CD4-positive, alpha-beta T cell treated with Interleukin-12 subunit alpha and Interleukin-12 subunit beta, for 1 hour (primary cell): ENCODE measurements at regions not wholly inside any gene's neighbourhood (a gene's known extent, or its start where the extent isn't known, plus 50 kb on each side); places are given as distances from the start of the nearest gene placed in this dataset.

Experiments used
- DNase-seq: peaks from one replicate; pipeline ENCODE4 v3.0.0-alpha.2; 2020

GRCh38 chr10:3723766-3724165, 61.2 kb downstream of the KLF6 start:
- no peak for DNase-seq

GRCh38 chr10:3720228-3721019, 64.6 kb downstream of the KLF6 start:
- DNase-seq = peak; percentile 29

DNA sequence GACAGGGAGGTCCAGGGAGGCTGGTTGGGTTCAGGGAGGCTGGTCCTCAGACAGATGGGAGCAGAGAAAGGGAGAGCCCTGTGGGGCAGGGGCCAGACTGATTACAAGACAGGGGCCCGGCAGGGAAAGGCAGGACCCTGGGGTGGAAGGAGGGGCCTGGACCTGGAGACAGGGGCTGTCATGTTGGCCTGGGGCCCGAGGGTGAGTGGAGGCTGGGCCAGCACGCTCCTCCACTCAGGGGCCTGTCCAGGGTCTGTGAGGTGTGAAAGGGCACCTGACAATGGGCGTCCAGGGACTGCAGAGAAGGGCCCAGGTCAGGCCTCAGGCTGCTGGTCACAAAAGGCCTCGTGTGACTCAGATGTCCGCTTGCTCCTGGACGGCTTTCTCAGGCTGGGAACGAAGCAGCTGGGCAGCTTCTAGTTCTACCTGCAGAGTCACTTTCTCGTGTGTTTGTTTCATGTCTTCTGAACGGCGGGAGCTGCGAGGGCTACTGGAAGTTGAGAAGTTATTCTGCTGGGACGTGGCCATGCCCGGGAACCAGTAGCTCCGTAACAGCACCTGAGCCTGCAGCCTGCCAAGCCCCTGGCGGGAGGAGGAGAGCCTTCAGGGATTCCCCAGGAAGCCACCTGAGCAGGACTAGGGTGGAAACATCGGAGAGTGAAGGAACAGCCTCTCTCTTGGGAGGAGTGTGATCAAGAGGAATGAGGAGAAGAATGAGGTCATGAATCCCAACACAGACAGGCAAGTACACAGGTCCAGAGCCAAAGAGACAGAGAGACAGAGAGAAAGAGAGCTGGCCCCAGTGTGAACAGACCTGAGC, 65.8 kb downstream of the KLF6 start:
- no peak for DNase-seq

DNA sequence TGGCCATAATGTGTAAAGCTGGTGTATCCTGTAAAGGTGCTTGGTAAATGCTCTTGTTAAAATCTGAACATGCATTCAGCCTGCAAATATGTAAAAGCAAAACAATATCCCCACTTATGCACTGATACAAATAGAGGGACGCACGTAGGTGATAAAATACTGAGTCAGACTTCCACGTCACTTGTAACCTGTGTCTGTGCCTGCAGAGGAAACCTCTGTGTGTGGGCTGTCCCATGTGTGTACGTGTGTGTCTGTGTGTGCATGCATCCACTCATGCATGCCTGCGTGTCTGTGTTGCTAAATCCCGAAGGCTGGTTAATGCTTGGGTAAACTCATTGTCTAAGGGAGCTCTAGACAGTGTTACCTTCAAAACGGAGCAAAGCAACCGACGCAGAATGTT, 68.9 kb downstream of the KLF6 start:
- DNase-seq = no peak

- no peak for DNase-seq
Observed at GRCh38 chr10:3714967-3715366, 70.0 kb downstream of the KLF6 start.

- no peak for DNase-seq
Observed at GRCh38 chr10:3714531-3714930, 70.5 kb downstream of the KLF6 start.

GRCh38 chr10:3712707-3713106, 72.3 kb downstream of the KLF6 start:
- DNase-seq = no peak

DNA sequence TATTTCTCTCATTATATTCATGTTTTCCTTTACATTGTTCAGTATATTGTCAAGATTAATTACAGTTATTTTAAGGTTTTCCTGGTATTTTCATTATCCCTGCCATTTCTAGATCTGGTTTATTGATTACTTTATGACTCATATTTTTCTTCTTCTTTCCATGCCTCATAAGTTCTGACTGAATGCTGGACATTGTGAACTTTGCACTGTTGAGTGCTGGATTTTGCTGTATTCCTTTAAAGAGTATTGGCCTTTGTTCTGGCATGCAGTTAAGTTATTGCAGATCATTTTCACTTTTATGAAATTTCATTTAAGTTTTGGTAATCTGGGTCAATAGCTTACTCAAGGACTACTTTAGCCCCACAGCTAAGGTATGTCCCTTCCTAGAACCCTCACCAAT, 73.1 kb downstream of the KLF6 start:
- DNase-seq = no peak

GRCh38 chr10:3710764-3711163, 74.2 kb downstream of the KLF6 start:
- DNase-seq = no peak

- no peak for DNase-seq
Observed at GRCh38 chr10:3709456-3710060, 75.5 kb downstream of the KLF6 start.

DNA sequence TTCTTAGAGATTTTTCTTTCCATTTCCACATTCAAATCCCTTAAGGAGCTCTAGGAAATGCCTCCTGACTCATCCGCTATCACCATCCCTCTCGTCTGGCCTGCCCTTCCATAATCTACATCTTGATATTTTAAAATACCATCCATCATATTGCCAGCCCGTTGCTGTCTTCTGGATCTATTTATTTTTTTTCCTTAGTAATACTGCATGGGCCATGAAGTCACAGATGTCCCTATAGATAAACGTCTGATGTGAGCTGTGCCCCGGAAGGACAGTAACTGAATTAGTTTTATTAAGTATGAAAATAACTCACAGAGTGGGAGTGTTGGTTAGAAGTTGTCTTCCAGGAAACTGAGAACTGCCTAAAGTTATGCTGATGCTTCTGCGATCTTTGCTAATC, 76.2 kb downstream of the KLF6 start:
- no peak for DNase-seq

DNA sequence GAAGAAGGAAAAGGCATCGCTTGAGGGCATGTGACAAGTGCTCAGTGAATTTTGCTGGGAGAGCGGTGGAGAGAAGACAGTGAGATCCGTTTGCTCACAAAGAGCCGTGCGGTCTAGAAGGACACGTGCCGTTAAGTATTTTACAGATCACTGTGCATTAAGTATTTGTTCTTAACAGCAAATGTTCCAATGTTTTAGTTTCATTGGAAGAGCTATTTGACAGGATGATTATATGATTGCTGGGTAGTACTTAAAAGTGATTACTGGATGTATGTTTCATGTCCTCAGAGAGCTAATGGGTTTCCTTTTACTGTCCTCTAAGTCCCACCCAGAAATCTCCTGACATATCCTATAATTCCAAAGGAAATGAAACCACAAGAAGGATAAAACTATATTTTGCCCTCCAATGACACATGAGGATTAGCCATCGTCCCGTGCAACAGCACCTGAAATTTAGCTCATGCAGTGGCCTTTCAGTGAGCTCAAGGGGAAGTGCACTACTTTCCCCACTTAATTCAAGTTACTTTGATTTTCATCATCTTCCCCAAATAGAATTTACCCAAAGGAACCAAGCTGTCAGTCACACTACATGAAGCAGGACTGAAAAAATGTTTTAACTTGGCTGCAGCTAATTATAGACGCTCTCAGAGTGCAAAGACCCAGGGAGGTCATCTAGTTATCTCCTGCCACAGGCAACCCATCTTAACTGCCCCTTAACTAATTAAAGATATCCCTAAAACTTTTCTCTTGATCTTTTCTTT, 80.3 kb downstream of the KLF6 start:
- DNase-seq = no peak

DNA sequence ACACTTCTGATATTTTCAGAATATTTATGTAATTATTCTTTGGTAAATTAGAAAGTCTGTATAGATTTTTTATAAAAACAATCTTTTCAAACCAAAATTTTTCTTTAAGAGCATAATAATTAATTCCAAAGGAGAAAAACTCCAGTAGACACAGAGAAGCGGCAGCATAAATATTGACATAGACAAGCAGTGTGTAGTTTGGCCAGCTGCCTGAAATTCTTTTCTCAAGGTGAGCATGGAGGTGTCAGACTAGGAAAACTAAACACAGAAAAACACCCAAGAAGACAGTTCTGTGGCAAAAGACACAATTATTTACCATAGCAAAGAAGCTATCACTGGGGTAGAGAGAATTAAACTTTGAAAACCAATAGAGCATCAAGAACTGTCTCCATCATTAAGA, 82.4 kb downstream of the KLF6 start:
- DNase-seq = no peak

DNA sequence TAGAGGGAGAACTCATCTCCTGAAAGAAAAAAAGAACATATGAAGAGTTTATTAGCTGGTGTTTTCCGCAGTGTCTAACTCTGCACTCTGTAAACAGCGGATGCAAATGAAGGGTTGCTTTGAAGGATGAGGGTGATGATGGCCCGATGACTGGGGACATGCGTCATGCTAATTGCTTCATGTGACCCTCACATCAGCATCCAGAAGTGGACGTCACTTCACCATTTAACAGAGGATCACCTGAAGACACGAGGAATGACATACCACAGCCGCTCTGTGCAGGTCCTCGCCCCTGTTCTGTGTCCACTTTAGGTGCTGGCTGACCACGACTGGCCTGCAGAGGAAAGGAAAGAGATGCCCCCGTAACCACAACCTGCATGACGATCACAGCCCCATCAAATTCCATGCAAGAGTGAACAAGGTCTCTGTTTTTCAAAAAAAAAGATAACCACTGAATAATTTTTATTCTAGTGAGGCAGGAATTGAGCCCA, 82.9 kb downstream of the KLF6 start:
- DNase-seq = no peak

GRCh38 chr10:3701491-3701890, 83.5 kb downstream of the KLF6 start:
- no peak for DNase-seq

- DNase-seq = no peak
Observed at GRCh38 chr10:3700531-3701076, 84.4 kb downstream of the KLF6 start.

- no peak for DNase-seq
Observed at GRCh38 chr10:3699916-3700315, 85.1 kb downstream of the KLF6 start.

DNA sequence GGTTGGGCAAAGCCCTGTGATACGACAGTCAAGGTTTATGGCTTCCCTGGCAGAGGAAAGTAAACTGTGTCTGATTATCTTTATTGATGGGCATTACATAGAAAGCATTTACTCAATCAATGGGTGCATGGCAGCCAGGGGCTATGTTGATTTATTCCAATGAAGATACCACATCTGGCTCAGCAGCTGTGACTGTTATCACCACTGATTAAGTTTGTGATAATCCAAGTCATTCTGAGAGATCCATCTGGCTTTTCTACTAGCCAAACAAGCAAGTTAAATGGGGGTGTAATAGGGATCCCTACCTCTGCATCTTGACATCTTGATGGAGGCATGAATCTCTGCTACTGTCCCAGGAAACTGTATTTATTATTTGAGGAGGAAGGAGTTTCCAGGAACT, 86.7 kb downstream of the KLF6 start:
- DNase-seq = no peak

DNA sequence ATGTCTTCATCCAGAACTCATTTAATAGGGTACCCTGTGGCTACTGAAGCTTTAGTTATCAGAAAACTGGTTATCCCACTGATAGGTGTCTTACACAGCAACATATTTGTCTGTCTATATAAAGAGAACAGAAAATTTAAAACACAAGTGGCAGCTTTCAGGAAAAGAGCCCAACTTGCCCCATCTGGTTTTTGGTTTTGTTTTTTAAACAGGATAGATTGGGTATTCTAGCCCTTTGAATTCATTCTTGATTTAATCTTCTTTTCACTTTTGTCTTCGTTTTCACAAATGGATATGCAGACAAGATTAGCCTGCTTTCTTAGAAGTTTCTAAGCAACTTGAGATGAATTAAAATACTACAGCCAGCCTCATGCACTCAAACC, 91.3 kb downstream of the KLF6 start:
- no peak for DNase-seq

DNA sequence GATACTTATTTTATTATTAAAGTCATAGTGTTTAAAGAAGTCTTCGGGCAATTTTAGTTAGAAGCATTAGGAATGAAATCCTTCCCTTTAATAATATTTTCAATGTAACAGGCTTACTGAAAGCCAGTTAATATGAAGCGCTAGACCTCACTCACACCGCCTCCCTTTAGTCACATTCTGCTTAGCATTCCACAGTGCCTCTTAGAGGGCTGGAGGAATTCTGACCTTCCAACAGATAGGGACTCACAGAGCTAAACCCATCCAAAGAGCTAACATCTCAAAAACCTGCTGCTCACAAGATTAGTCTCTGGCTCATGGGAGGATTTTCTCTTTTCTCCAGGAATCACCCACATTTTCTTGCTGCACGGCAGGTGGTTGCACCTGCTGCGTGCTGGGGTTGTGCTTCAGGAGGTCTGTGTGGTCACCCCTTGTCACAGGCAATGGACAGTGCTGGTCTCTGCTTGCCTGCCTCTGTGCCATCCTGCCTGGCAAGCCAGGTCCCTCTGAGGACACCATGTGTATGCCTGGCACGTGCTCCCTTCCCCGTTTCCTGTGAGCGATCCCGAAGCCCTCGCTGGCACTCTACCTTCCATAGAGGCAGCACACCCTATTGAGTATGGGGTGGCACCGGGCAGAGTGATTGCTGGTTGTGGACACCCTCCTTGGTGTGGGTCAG, 91.8 kb downstream of the KLF6 start:
- DNase-seq = no peak

DNA sequence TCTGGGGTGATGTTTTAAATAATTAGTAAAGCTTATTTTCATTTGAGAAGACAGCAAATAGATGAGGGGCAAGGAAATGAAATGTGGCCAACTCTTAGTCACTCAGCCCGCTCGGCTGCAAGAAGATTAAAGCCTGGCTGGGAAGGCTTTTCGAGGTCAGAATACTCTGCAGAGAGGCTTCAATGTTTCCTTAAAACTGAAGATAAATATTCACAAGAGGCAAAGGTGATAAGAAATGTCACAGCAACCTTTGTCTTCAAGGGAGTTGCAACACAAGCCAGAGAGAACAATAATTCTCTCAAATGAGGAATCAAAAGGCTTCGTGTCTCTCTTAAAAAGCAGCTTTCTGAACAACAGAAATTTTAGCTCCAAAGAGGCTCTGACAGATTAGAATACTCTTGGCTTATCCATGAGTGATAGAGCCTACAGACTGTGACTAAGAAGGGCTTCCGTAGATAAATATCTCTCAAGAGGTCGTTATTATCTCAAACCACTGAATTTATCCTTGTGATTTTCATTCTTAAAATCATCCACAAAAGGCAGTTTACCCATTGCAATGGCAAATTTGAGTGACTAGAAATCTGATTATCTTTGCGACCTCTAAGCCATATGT, 92.5 kb downstream of the KLF6 start:
- DNase-seq = no peak

GRCh38 chr10:3691482-3691881, 93.5 kb downstream of the KLF6 start:
- DNase-seq = no peak
